Spleen (tissue), 11 donors: ENCODE measurements at regions not wholly inside any gene's neighbourhood (a gene's known extent, or its start where the extent isn't known, plus 50 kb on each side); places are given as distances from the start of the nearest gene placed in this dataset.

ENCODE experiments used
- DNase-seq: peaks from one replicate; pipeline ENCODE4 v3.0.0-alpha.2; 2020
- H3K27ac ChIP-seq, 8 donors: fragments of 200-600 bp; sonication (generic) in 7 of 8; 1 replicate in 4 of 8; 2 replicates in 4 of 8; pipeline versions ENCODE4 v1.5.0 to v1.8.0; 2016 to 2021; ENCODE audit warnings: inconsistent platforms in 4 of 8, mild to moderate bottlenecking in 4 of 8, moderate library complexity in 1 of 8
- H3K27me3 ChIP-seq, 7 donors: fragments of 200-600 bp; sonication (generic) in 6 of 7; replicated peaks in 1 of 7; 1 replicate in 4 of 7; 2 replicates in 3 of 7; pipeline versions ENCODE4 v1.5.0 to v1.8.0; 2016 to 2021; ENCODE audit warnings: inconsistent platforms in 3 of 7, mild to moderate bottlenecking in 1 of 7
- H3K36me3 ChIP-seq, 6 donors: fragments of 200-600 bp; sonication (generic) in 5 of 6; 1 replicate in 4 of 6; 2 replicates in 2 of 6; pipeline versions ENCODE4 v1.5.0 to v1.8.0; 2016 to 2021; ENCODE audit warnings: inconsistent platforms in 2 of 6
- H3K4me1 ChIP-seq, 6 donors: fragments of 200-600 bp; sonication (generic) in 5 of 6; 1 replicate in 3 of 6; 2 replicates in 3 of 6; pipeline versions ENCODE4 v1.5.0 to v1.8.0; 2016 to 2021; ENCODE audit warnings: inconsistent platforms in 3 of 6
- H3K4me3 ChIP-seq, 8 donors: fragments of 200-600 bp; sonication (generic) in 7 of 8; 1 replicate in 4 of 8; 2 replicates in 4 of 8; pipeline versions ENCODE4 v1.5.0 to v1.8.0; 2016 to 2021; ENCODE audit warnings: inconsistent platforms in 4 of 8, mild to moderate bottlenecking in 4 of 8, moderate library complexity in 2 of 8
- H3K9me3 ChIP-seq, 8 donors: fragments of 200-600 bp; sonication (generic) in 7 of 8; 1 replicate in 4 of 8; 2 replicates in 4 of 8; pipeline versions ENCODE4 v1.5.0 to v1.8.0; 2016 to 2021; ENCODE audit warnings: inconsistent platforms in 4 of 8
- POLR2A ChIP-seq, 3 donors: fragments of 450-650 bp; IDR thresholded peaks; one replicate each; pipeline ENCODE4 v1.5.1; 2017; ENCODE audit warnings: antibody characterized with exemption in 3 of 3, mild to moderate bottlenecking in 1 of 3
- POLR2AphosphoS5 ChIP-seq, 3 donors: sonication (generic); formaldehyde crosslinking; IDR thresholded peaks; one replicate each; pipeline ENCODE4 v1.5.1; 2017; ENCODE audit warnings: antibody characterized with exemption in 3 of 3
- WGBS, 5 donors: extraction: QIAGEN DNeasy Blood & Tissue Kit in 3 of 5; methylation state at CpG; one replicate each; pipeline versions ENCODE4 v1.1.5 to v1.1.7; 2013 to 2018; 5-methylcytosine and 5-hydroxymethylcytosine counted together
- intact Hi-C: fragments of 100-400 bp; cut with DNase I; formaldehyde crosslinking; loops from one replicate; pipeline ENCODE4 v1.15.0; 2023; ENCODE audit warnings: low total_unique reads
- TF ChIP-seq, protein P1 (sequence below), 11 experiments: fragments of 200-600 bp in 7 of 11; fragments of 450-650 bp in 4 of 11; sonication (generic) in 4 of 11; IDR thresholded peaks in 8 of 11; conservative IDR thresholded peaks in 3 of 11; 1 replicate in 7 of 11; 2 replicates in 4 of 11; pipeline versions ENCODE4 v1.4.0 to v1.8.0; 2016 to 2021; ENCODE audit warnings: antibody characterized with exemption in 11 of 11, inconsistent platforms in 4 of 11, mild to moderate bottlenecking in 1 of 11
- donor health status: healthy with polysubstance abuse.
- donor health status: DM: no; HTN: no; CAD: no; lungs with moderate emphysema.
- donor health status: DM: no; HTN: no; CAD: no.
- donor health status: Bipolar disorder and iron deficiency.
- donor health status: healthy.
- donor health status: DM: no; HTN: no; CAD: no.
- donor health status: DM: yes; HTN: yes; CAD: no.

DNA sequence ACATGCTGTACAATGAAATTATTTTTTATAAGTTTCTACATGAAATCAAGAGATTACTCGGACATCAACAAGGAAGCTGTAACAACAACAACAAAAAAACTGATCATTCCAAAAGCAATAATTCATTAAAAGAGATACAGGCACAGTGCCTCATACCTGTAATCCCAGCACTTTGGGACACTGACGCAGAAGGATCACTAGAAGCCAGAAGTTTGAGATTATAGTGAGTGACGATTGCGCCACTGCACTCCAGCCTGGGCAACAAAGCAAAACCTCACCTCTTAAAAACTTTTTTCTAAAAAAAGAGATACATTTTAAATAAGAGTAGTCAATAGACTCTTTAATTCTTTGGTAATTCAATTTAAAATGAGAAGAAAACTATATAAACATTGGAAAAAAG is 364.3 kb downstream of the TNS1 start:
- 93 to 98% (median 97%) methylated on average over 4 of the region's 4 CpGs for WGBS, 5 donors
- H3K9me3 ChIP-seq: no peaks in the 10 kb centered on the region
- no peak for DNase-seq
- no peak overlapping the region for H3K27ac ChIP-seq
- no peaks in the 10 kb centered on the region for H3K4me1 ChIP-seq
- TF ChIP-seq, protein P1, sequence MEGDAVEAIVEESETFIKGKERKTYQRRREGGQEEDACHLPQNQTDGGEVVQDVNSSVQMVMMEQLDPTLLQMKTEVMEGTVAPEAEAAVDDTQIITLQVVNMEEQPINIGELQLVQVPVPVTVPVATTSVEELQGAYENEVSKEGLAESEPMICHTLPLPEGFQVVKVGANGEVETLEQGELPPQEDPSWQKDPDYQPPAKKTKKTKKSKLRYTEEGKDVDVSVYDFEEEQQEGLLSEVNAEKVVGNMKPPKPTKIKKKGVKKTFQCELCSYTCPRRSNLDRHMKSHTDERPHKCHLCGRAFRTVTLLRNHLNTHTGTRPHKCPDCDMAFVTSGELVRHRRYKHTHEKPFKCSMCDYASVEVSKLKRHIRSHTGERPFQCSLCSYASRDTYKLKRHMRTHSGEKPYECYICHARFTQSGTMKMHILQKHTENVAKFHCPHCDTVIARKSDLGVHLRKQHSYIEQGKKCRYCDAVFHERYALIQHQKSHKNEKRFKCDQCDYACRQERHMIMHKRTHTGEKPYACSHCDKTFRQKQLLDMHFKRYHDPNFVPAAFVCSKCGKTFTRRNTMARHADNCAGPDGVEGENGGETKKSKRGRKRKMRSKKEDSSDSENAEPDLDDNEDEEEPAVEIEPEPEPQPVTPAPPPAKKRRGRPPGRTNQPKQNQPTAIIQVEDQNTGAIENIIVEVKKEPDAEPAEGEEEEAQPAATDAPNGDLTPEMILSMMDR (IDR thresholded peaks at IDR 0.05 in 8 of 11, conservative IDR thresholded peaks at IDR 0.05 in 3 of 11): no peak
- no peak for TF ChIP-seq POLR2AphosphoS5 (IDR thresholded peaks at IDR 0.05)
- no peaks in the 10 kb centered on the region for H3K36me3 ChIP-seq
- intact Hi-C loops: no loop called here
- H3K4me3 ChIP-seq: no peak overlapping the region
- H3K27me3 ChIP-seq: no peaks in the 10 kb centered on the region

DNA sequence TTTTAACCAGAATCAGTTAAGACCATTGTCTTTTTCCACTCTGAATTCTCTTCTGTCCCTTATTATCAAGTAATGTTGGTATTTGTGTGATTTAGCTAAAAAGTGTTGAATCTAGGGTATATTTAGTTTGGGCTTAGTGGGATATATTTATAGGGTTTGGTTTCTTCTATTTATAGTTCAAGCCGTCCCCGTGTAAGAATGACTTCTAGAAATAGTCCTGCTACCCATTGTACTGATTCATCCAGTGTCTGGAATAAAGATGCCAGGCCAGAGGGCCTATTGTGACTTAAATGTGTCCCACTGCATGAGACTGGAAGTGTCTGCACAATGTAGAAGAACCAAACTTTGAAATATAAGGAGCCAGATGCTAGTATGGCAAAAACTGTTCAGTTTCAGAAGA is 364.8 kb downstream of the TNS1 start:
- H3K27ac ChIP-seq: no peak overlapping the region
- 59 to 75% (median 68%) methylated on average over 2 of the region's 2 CpGs for WGBS, 5 donors
- no peak overlapping the region for H3K4me3 ChIP-seq
- DNase-seq: no peak
- no peaks in the 10 kb centered on the region for H3K9me3 ChIP-seq
- H3K27me3 ChIP-seq: no peaks in the 10 kb centered on the region
- no peaks in the 10 kb centered on the region for H3K4me1 ChIP-seq
- intact Hi-C loops: no loop called here
- no peaks in the 10 kb centered on the region for H3K36me3 ChIP-seq
- TF ChIP-seq, protein P1 (IDR thresholded peaks at IDR 0.05 in 8 of 11, conservative IDR thresholded peaks at IDR 0.05 in 3 of 11): no peak
- no peak for TF ChIP-seq POLR2AphosphoS5 (IDR thresholded peaks at IDR 0.05)
- no peak for TF ChIP-seq POLR2A (IDR thresholded peaks at IDR 0.05)

DNA sequence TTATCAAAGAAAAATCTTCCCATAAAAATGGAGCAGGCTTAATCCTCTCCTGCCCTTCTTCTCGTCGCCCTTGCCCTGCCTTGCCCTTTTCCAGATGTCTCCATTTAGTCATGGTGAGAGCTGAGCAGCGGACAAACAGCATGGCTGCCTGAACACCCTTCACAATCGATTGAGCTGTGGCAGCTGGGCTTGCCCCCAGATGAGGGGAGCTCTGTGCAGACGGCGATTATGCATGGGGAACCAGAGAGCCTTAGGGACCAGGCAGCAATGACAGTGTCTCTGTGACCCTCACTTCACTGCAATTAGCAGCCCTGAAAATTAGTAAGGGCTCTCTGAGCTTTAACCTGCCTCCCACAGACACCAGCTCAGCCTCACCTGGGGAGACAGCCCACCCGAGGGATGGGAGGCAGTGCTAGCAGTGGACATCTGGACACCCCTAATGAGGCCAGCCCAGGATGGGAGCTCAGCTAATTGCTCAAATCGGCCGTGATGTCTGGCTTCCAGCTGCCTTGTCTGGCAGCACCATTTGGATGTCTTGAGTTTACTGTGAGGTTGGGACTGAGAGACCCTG is 365.7 kb downstream of the TNS1 start:
- DNase-seq: no peak
- Histone ChIP-seq H3K4me3 (no peak overlapping the region), H3K36me3 (no peaks in the 10 kb centered on the region), H3K27ac (no peak overlapping the region), H3K9me3 (no peaks in the 10 kb centered on the region), H3K4me1 (no peaks in the 10 kb centered on the region), H3K27me3 (no peaks in the 10 kb centered on the region)
- TF ChIP-seq, protein P1 (IDR thresholded peaks at IDR 0.05 in 8 of 11, conservative IDR thresholded peaks at IDR 0.05 in 3 of 11): no peak
- no peak for TF ChIP-seq POLR2AphosphoS5 (IDR thresholded peaks at IDR 0.05)
- no peak for TF ChIP-seq POLR2A (IDR thresholded peaks at IDR 0.05)
- intact Hi-C loops: no loop called here
- WGBS, 5 donors: 84 to 92% (median 91%) methylated on average over 9 of the region's 9 CpGs

DNA sequence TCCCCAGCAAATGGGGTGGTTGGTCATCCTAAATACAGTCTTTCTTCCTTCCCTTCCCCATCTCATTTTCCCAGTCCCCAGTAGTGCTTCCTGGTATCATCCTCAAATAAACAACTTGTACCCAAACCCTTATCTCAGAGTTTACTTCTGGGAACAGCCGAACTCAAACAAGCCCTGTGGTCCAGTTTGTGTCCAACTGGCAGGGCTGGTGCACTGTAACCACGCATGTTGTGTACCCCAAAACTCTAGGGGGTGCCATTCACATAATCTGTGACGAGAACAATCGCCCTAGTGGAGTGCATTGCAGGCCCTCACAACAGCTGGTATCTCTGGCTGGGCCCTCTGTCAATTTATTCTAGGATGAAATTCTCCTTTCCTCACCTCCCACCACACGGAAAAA is 366.2 kb downstream of the TNS1 start:
- no peak for DNase-seq
- intact Hi-C loops: no loop called here
- Histone ChIP-seq H3K4me1 (no peaks in the 10 kb centered on the region), H3K27me3 (no peaks in the 10 kb centered on the region), H3K36me3 (no peaks in the 10 kb centered on the region), H3K27ac (no peak overlapping the region), H3K4me3 (no peak overlapping the region), H3K9me3 (no peaks in the 10 kb centered on the region)
- TF ChIP-seq POLR2AphosphoS5 (IDR thresholded peaks at IDR 0.05) (no peak), POLR2A (IDR thresholded peaks at IDR 0.05) (no peak)
- TF ChIP-seq, protein P1 (IDR thresholded peaks at IDR 0.05 in 8 of 11, conservative IDR thresholded peaks at IDR 0.05 in 3 of 11): no peak
- 89 to 95% (median 91%) methylated on average over 5 of the region's 5 CpGs for WGBS, 5 donors
